ENCODE measurements at regions not wholly inside any gene's neighbourhood (a gene's known extent, or its start where the extent isn't known, plus 50 kb on each side); places are given as distances from the start of the nearest gene placed in this dataset.

GRCh38 chr9:90986161-90986560, 184.5 kb downstream of the SYK start:
- Histone ChIP-seq H3K9me3 (ENCODE audit: control extremely low read depth in 1 of 3, control insufficient read depth in 2 of 3, insufficient read depth in 1 of 3, low read length in 2 of 3) (no peaks in the 10 kb centered on the region), H3K36me3 (replicated peaks in 1 of 2; ENCODE audit: control extremely low read depth in 1 of 2, control insufficient read depth in 1 of 2, extremely low read depth in 1 of 2, insufficient read depth in 2 of 2, low read length in 1 of 2) (no peaks in the 10 kb centered on the region), H4K20me1 (ENCODE audit: control insufficient read depth, insufficient read depth, low read length, poor library complexity, severe bottlenecking) (no peaks in the 10 kb centered on the region), H3K9ac (ENCODE audit: low read length) (no peak overlapping the region), H3K4me3 (ENCODE audit: control extremely low read depth in 1 of 5, extremely low read depth in 1 of 5, insufficient read depth in 1 of 5, low read depth in 2 of 5, low read length in 4 of 5) (no peak overlapping the region), H3K79me2 (ENCODE audit: control insufficient read depth, insufficient read depth, low read length) (no peaks in the 10 kb centered on the region), H3K27ac (ENCODE audit: low read length in 2 of 2) (no peak overlapping the region), H2AFZ (ENCODE audit: insufficient read depth, low read depth, low read length, poor library complexity, severe bottlenecking) (no peak overlapping the region), H3K4me1 (ENCODE audit: control insufficient read depth in 2 of 2, insufficient read depth in 2 of 2, low read length in 2 of 2) (no peaks in the 10 kb centered on the region), H3K27me3 (replicated peaks in 1 of 4; ENCODE audit: control extremely low read depth in 1 of 4, control insufficient read depth in 3 of 4, insufficient read depth in 4 of 4, low read length in 3 of 4) (peaks cover 0 to 4% (median 0%) of the 10 kb centered on the region in 4 experiments), H3K4me2 (replicated peaks; ENCODE audit: low read depth, low read length, poor library complexity, severe bottlenecking) (no peak overlapping the region)
- CTCF ChIA-PET, result interaction anchor here (0.8 to 1.9 kb wide), 2 partner anchors 48 to 440 kb away, joined by 3 to 13 read pairs; no protein-coding TSS in a partner anchor
- DNase-seq (no peak), ATAC-seq (ENCODE audit: low read depth) (no peak)
- H3K4me3 Mint-ChIP-seq, result no peak overlapping the region
- POLR2A ChIA-PET, result no interaction called here
- H3K9me3 Mint-ChIP-seq (ENCODE audit: insufficient read depth), result peaks cover 1% of the 10 kb centered on the region
- H3K4me1 Mint-ChIP-seq, result no peaks in the 10 kb centered on the region
- no peak for TF ChIP-seq EZH2 (IDR thresholded peaks at IDR 0.05; ENCODE audit: borderline replicate concordance, insufficient read depth, low read depth, low read length, poor library complexity, severe bottlenecking)
- no peak for TF ChIP-seq CTCF (IDR thresholded peaks at IDR 0.05)
- intact Hi-C loops (cut with micrococcal nuclease), result no loop called here
- H3K27me3 Mint-ChIP-seq, result peaks cover 8% of the 10 kb centered on the region
- no peak overlapping the region for H3K27ac Mint-ChIP-seq
- 50% methylated on average over 1 of the region's 3 CpGs for WGBS (ENCODE audit: insufficient coverage)

- DNase-seq (no peak), ATAC-seq (ENCODE audit: low read depth) (no peak)
- Mint-ChIP-seq H3K27ac (no peak overlapping the region), H3K27me3 (peaks cover 11% of the 10 kb centered on the region), H3K9me3 (ENCODE audit: insufficient read depth) (peaks cover 4% of the 10 kb centered on the region), H3K4me1 (no peaks in the 10 kb centered on the region), H3K4me3 (no peak overlapping the region)
- POLR2A ChIA-PET, result no interaction called here
- Histone ChIP-seq H3K27ac (ENCODE audit: low read length in 2 of 2) (no peak overlapping the region), H3K79me2 (ENCODE audit: control insufficient read depth, insufficient read depth, low read length) (no peaks in the 10 kb centered on the region), H3K4me1 (ENCODE audit: control insufficient read depth in 2 of 2, insufficient read depth in 2 of 2, low read length in 2 of 2) (no peaks in the 10 kb centered on the region), H3K36me3 (replicated peaks in 1 of 2; ENCODE audit: control extremely low read depth in 1 of 2, control insufficient read depth in 1 of 2, extremely low read depth in 1 of 2, insufficient read depth in 2 of 2, low read length in 1 of 2) (no peaks in the 10 kb centered on the region), H2AFZ (ENCODE audit: insufficient read depth, low read depth, low read length, poor library complexity, severe bottlenecking) (no peak overlapping the region), H3K9me3 (ENCODE audit: control extremely low read depth in 1 of 3, control insufficient read depth in 2 of 3, insufficient read depth in 1 of 3, low read length in 2 of 3) (peaks cover 0 to 2% (median 0%) of the 10 kb centered on the region in 3 donors), H3K9ac (ENCODE audit: low read length) (no peak overlapping the region), H3K4me3 (ENCODE audit: control extremely low read depth in 1 of 5, extremely low read depth in 1 of 5, insufficient read depth in 1 of 5, low read depth in 2 of 5, low read length in 4 of 5) (no peak overlapping the region), H4K20me1 (ENCODE audit: control insufficient read depth, insufficient read depth, low read length, poor library complexity, severe bottlenecking) (no peaks in the 10 kb centered on the region), H3K27me3 (replicated peaks in 1 of 4; ENCODE audit: control extremely low read depth in 1 of 4, control insufficient read depth in 3 of 4, insufficient read depth in 4 of 4, low read length in 3 of 4) (peaks cover 0 to 4% (median 0%) of the 10 kb centered on the region in 4 experiments), H3K4me2 (replicated peaks; ENCODE audit: low read depth, low read length, poor library complexity, severe bottlenecking) (no peak overlapping the region)
- no peak for TF ChIP-seq CTCF (IDR thresholded peaks at IDR 0.05)
- TF ChIP-seq EZH2 (IDR thresholded peaks at IDR 0.05; ENCODE audit: borderline replicate concordance, insufficient read depth, low read depth, low read length, poor library complexity, severe bottlenecking), result no peak
- intact Hi-C loops (cut with micrococcal nuclease), result no loop called here
- WGBS (ENCODE audit: insufficient coverage), result 100% methylated on average over 1 of the region's 2 CpGs
- CTCF ChIA-PET, result no interaction called here
These were observed 185.9 kb downstream of the SYK start for GRCh38 chr9:90987566-90987965.
